Trophoblast cell (in vitro differentiated cells and primary cell): ENCODE measurements at regions not wholly inside any gene's neighbourhood (a gene's known extent, or its start where the extent isn't known, plus 50 kb on each side); places are given as distances from the start of the nearest gene placed in this dataset.

Source experiments
- DNase-seq, 2 donors: peaks; one replicate each; pipeline ENCODE4 v3.0.0-alpha.2; 2016
- H2AFZ ChIP-seq: 2 replicates; pipeline ENCODE4 v1.6.1; 2013; ENCODE audit warnings: low read length, moderate library complexity, mild to moderate bottlenecking; ENCODE audit not compliant: insufficient read depth, poor library complexity
- H2AK5ac ChIP-seq: 2 replicates; pipeline ENCODE4 v1.6.1; 2013; ENCODE audit warnings: mild to moderate bottlenecking, low read length
- H2BK120ac ChIP-seq: 2 replicates; pipeline ENCODE4 v1.6.1; 2013; ENCODE audit warnings: low read length, mild to moderate bottlenecking, moderate library complexity; ENCODE audit not compliant: insufficient read depth, poor library complexity
- H2BK12ac ChIP-seq: 2 replicates; pipeline ENCODE4 v1.6.1; 2013; ENCODE audit warnings: mild to moderate bottlenecking, low read length, moderate library complexity
- H2BK5ac ChIP-seq: 2 replicates; pipeline ENCODE4 v1.6.1; 2013; ENCODE audit warnings: low read length, low read depth, moderate library complexity, mild to moderate bottlenecking; ENCODE audit not compliant: poor library complexity
- H3K14ac ChIP-seq: 2 replicates; pipeline ENCODE4 v1.6.1; 2013; ENCODE audit warnings: mild to moderate bottlenecking, low read length
- H3K18ac ChIP-seq: 2 replicates; pipeline ENCODE4 v1.6.1; 2013; ENCODE audit warnings: mild to moderate bottlenecking, low read length
- H3K23ac ChIP-seq: 2 replicates; pipeline ENCODE4 v1.6.1; 2013; ENCODE audit warnings: low read length
- H3K27ac ChIP-seq: 2 replicates; pipeline ENCODE4 v1.5.1; 2013; ENCODE audit warnings: low read depth, mild to moderate bottlenecking, inconsistent platforms, low read length, moderate library complexity
- H3K27me3 ChIP-seq: 2 replicates; pipeline ENCODE4 v1.6.1; 2013; ENCODE audit warnings: inconsistent platforms, mild to moderate bottlenecking, low read length, moderate library complexity; ENCODE audit not compliant: insufficient read depth
- H3K36me3 ChIP-seq, 2 experiments: 1 replicate in 1 of 2; 2 replicates in 1 of 2; pipeline ENCODE4 v1.6.1; 2013; ENCODE audit warnings: low read length in 2 of 2, mild to moderate bottlenecking in 2 of 2, moderate library complexity in 1 of 2; ENCODE audit not compliant: insufficient read depth in 2 of 2, control insufficient read depth in 1 of 2
- H3K4ac ChIP-seq: 2 replicates; pipeline ENCODE4 v1.6.1; 2013; ENCODE audit warnings: low read depth, mild to moderate bottlenecking, low read length, moderate library complexity
- H3K4me1 ChIP-seq, 2 experiments: 1 replicate in 1 of 2; 2 replicates in 1 of 2; pipeline ENCODE4 v1.6.1; 2013; ENCODE audit warnings: low read length in 2 of 2, mild to moderate bottlenecking in 2 of 2, moderate library complexity in 1 of 2; ENCODE audit not compliant: insufficient read depth in 2 of 2, control insufficient read depth in 1 of 2
- H3K4me2 ChIP-seq: 2 replicates; pipeline ENCODE4 v1.6.1; 2013; ENCODE audit warnings: inconsistent platforms, mild to moderate bottlenecking, low read length, moderate library complexity
- H3K4me3 ChIP-seq: 2 replicates; pipeline ENCODE4 v1.5.1; 2013; ENCODE audit warnings: mild to moderate bottlenecking, low read depth, low read length, inconsistent platforms
- H3K79me1 ChIP-seq: one replicate; pipeline ENCODE4 v1.6.1; 2013; ENCODE audit warnings: low read length
- H3K79me2 ChIP-seq: 2 replicates; pipeline ENCODE4 v1.6.1; 2013; ENCODE audit warnings: low read length, mild to moderate bottlenecking; ENCODE audit not compliant: control insufficient read depth, insufficient read depth, poor library complexity
- H3K9ac ChIP-seq: 2 replicates; pipeline ENCODE4 v1.6.1; 2013; ENCODE audit warnings: mild to moderate bottlenecking, low read length
- H3K9me3 ChIP-seq: 2 replicates; pipeline ENCODE4 v1.6.1; 2013; ENCODE audit warnings: low read depth, mild to moderate bottlenecking, control low read depth, inconsistent platforms, low read length; ENCODE audit not compliant: insufficient read depth
- H4K12ac ChIP-seq: 2 replicates; pipeline ENCODE4 v1.6.1; 2013; ENCODE audit warnings: low read depth, mild to moderate bottlenecking, low read length, moderate library complexity
- H4K8ac ChIP-seq: 2 replicates; pipeline ENCODE4 v1.6.1; 2013; ENCODE audit warnings: low read depth, mild to moderate bottlenecking, low read length, moderate library complexity
- H4K91ac ChIP-seq: one replicate; pipeline ENCODE4 v1.6.1; 2013; ENCODE audit warnings: low read depth, mild to moderate bottlenecking, low read length, moderate library complexity
- WGBS: extraction: QIAGEN DNeasy Blood & Tissue Kit; methylation state at CpG from one replicate; pipeline ENCODE4 v1.1.7; 2013; ENCODE audit warnings: missing lambda C conversion rate; ENCODE audit not compliant: insufficient read length, insufficient coverage; ENCODE audit errors: extremely low coverage; 5-methylcytosine and 5-hydroxymethylcytosine counted together

GRCh38 chr4:127097061-127097460 lies 535.7 kb upstream of the INTU start:
- Histone ChIP-seq H4K12ac (no peak overlapping the region), H3K9ac (no peak overlapping the region), H2AK5ac (no peak overlapping the region), H2BK12ac (no peak overlapping the region), H3K4me2 (no peak overlapping the region), H3K4me3 (no peak overlapping the region), H3K27me3 (no peaks in the 10 kb centered on the region), H2BK120ac (no peak overlapping the region), H3K18ac (no peak overlapping the region), H3K79me1 (no peaks in the 10 kb centered on the region), H4K8ac (no peak overlapping the region), H2BK5ac (no peak overlapping the region), H3K23ac (no peak overlapping the region), H3K14ac (no peak overlapping the region), H4K91ac (no peak overlapping the region), H3K27ac (no peak overlapping the region), H3K4ac (no peak overlapping the region), H3K36me3 (no peaks in the 10 kb centered on the region), H3K9me3 (no peaks in the 10 kb centered on the region), H2AFZ (no peak overlapping the region), H3K4me1 (no peaks in the 10 kb centered on the region), H3K79me2 (no peaks in the 10 kb centered on the region)
- no CpG with 5 or more reads among the region's 2 CpGs for WGBS
- DNase-seq, result no peak

DNA sequence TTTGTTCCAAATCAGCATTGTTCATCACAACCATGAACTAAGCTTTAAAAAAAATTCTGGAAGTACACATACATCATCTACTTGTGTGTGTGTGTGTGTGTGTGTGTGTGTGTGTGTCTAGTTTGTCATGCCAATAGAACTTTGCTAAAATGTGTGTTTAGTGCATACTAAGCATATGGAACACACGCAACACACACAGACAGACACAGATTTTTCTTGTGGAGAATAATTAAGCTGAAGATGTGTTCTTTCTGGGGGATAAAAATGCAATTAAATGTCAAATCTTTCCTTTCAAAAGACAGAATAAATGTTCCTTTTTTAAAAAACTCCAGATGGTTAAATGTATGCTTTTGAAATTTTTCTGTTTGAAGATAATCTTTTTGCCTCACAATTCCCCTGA lies 530.4 kb upstream of the INTU start:
- H4K8ac ChIP-seq, result no peak overlapping the region
- H3K4me3 ChIP-seq, result no peak overlapping the region
- H3K79me1 ChIP-seq, result no peaks in the 10 kb centered on the region
- H2BK12ac ChIP-seq, result no peak overlapping the region
- no peaks in the 10 kb centered on the region for H3K9me3 ChIP-seq
- H3K9ac ChIP-seq, result no peak overlapping the region
- H4K91ac ChIP-seq, result no peak overlapping the region
- no peaks in the 10 kb centered on the region for H3K27me3 ChIP-seq
- no peaks in the 10 kb centered on the region for H3K36me3 ChIP-seq
- H3K4me2 ChIP-seq, result no peak overlapping the region
- no peak overlapping the region for H2AK5ac ChIP-seq
- no peak overlapping the region for H3K18ac ChIP-seq
- H3K27ac ChIP-seq, result no peak overlapping the region
- no peaks in the 10 kb centered on the region for H3K4me1 ChIP-seq
- DNase-seq, result no peak
- no CpG with 5 or more reads among the region's 1 CpG for WGBS
- no peak overlapping the region for H4K12ac ChIP-seq
- H2AFZ ChIP-seq, result no peak overlapping the region
- no peak overlapping the region for H2BK120ac ChIP-seq
- H3K23ac ChIP-seq, result no peak overlapping the region
- no peaks in the 10 kb centered on the region for H3K79me2 ChIP-seq
- no peak overlapping the region for H3K4ac ChIP-seq
- H3K14ac ChIP-seq, result no peak overlapping the region
- H2BK5ac ChIP-seq, result no peak overlapping the region

GRCh38 chr4:127103681-127104115 lies 529.1 kb upstream of the INTU start:
- Histone ChIP-seq H2BK5ac (no peak overlapping the region), H3K4ac (no peak overlapping the region), H3K27ac (no peak overlapping the region), H2AK5ac (no peak overlapping the region), H3K4me2 (no peak overlapping the region), H3K4me3 (no peak overlapping the region), H4K8ac (no peak overlapping the region), H3K79me1 (no peaks in the 10 kb centered on the region), H3K18ac (no peak overlapping the region), H3K23ac (no peak overlapping the region), H2BK12ac (no peak overlapping the region), H3K27me3 (no peaks in the 10 kb centered on the region), H2BK120ac (no peak overlapping the region), H4K12ac (no peak overlapping the region), H3K14ac (no peak overlapping the region), H3K36me3 (no peaks in the 10 kb centered on the region), H3K9ac (no peak overlapping the region), H3K4me1 (no peaks in the 10 kb centered on the region), H3K9me3 (no peaks in the 10 kb centered on the region), H3K79me2 (no peaks in the 10 kb centered on the region), H2AFZ (no peak overlapping the region), H4K91ac (no peak overlapping the region)
- WGBS, result no CpG with 5 or more reads among the region's 3 CpGs
- DNase-seq, result no peak

DNA sequence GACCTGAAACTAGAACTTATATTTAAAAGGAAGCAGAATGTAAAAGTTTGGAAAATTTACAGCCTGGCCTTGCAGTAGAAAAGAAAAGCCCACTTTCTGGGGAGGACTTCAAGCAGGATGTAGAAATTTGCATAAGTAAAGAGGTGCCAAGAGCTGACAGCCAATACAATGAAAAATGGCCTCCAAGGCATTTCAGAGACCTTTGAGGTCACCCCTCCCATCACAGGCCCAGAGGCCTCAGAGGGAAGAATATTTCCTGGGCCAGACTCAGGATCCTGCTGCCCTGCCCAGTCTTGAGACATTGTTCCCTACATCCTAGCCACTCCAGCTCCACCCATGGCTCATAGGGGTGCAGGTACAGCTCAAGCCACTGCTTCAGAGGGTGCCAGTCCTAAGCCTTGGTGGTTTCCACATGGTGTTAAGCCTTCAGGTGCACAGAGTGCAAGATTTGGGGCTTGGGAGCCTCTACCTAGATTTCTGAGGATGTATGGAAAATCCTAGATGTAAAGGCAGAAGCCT lies 518.9 kb upstream of the INTU start:
- no peak overlapping the region for H2BK5ac ChIP-seq
- H3K18ac ChIP-seq, result no peak overlapping the region
- no peaks in the 10 kb centered on the region for H3K4me1 ChIP-seq
- H3K14ac ChIP-seq, result no peak overlapping the region
- no peak for DNase-seq
- no peaks in the 10 kb centered on the region for H3K27me3 ChIP-seq
- no peaks in the 10 kb centered on the region for H3K36me3 ChIP-seq
- no peak overlapping the region for H3K4me2 ChIP-seq
- no peak overlapping the region for H3K4me3 ChIP-seq
- H2AK5ac ChIP-seq, result no peak overlapping the region
- no peak overlapping the region for H3K27ac ChIP-seq
- H3K9ac ChIP-seq, result no peak overlapping the region
- no peak overlapping the region for H4K91ac ChIP-seq
- peaks cover 5% of the 10 kb centered on the region for H3K9me3 ChIP-seq
- no peak overlapping the region for H2BK120ac ChIP-seq
- no peak overlapping the region for H3K4ac ChIP-seq
- H4K12ac ChIP-seq, result no peak overlapping the region
- no peaks in the 10 kb centered on the region for H3K79me1 ChIP-seq
- no peak overlapping the region for H2AFZ ChIP-seq
- no peak overlapping the region for H4K8ac ChIP-seq
- H2BK12ac ChIP-seq, result no peak overlapping the region
- no peaks in the 10 kb centered on the region for H3K79me2 ChIP-seq
- H3K23ac ChIP-seq, result no peak overlapping the region
